CD14-positive monocyte (primary cell): ENCODE measurements at regions not wholly inside any gene's neighbourhood (a gene's known extent, or its start where the extent isn't known, plus 50 kb on each side); places are given as distances from the start of the nearest gene placed in this dataset.

Source experiments
- DNase-seq, 3 donors: peaks; one replicate each; pipeline ENCODE4 v3.0.0-alpha.2; 2011 to 2022
- H2AFZ ChIP-seq: 2 replicates; pipeline ENCODE4 v1.6.0; 2012; ENCODE audit warnings: mild to moderate bottlenecking, low read depth, low read length, inconsistent platforms; ENCODE audit not compliant: insufficient read depth, poor library complexity, severe bottlenecking
- H3K27ac ChIP-seq, 2 donors: 1 replicate in 1 of 2; 2 replicates in 1 of 2; pipeline ENCODE4 v1.5.1; 2012 to 2013; ENCODE audit warnings: low read length in 2 of 2, control low read depth in 1 of 2, inconsistent platforms in 1 of 2, low read depth in 1 of 2, mild to moderate bottlenecking in 1 of 2
- H3K27me3 ChIP-seq, 2 donors: one replicate each; pipeline versions ENCODE4 v1.6.0 to v1.6.1; 2011 to 2013; ENCODE audit warnings: low read length in 2 of 2; ENCODE audit not compliant: control insufficient read depth in 2 of 2, insufficient read depth in 2 of 2
- H3K36me3 ChIP-seq, 2 donors: replicated peaks in 1 of 2; 1 replicate in 1 of 2; 2 replicates in 1 of 2; pipeline versions ENCODE4 v1.5.1 to v1.6.1; 2012 to 2013; ENCODE audit warnings: low read length in 2 of 2, control low read depth in 1 of 2, inconsistent platforms in 1 of 2, mild to moderate bottlenecking in 1 of 2; ENCODE audit not compliant: insufficient read depth in 2 of 2, control insufficient read depth in 1 of 2
- H3K4me1 ChIP-seq, 2 donors: 1 replicate in 1 of 2; 2 replicates in 1 of 2; pipeline versions ENCODE4 v1.5.1 to v1.6.1; 2012 to 2013; ENCODE audit warnings: low read length in 2 of 2, control low read depth in 1 of 2, inconsistent platforms in 1 of 2, mild to moderate bottlenecking in 1 of 2, moderate library complexity in 1 of 2; ENCODE audit not compliant: insufficient read depth in 2 of 2, control insufficient read depth in 1 of 2
- H3K4me2 ChIP-seq: replicated peaks from 2 replicates; pipeline ENCODE3; 2012; ENCODE audit warnings: low read length, moderate library complexity, mild to moderate bottlenecking; ENCODE audit not compliant: poor library complexity, severe bottlenecking; ENCODE audit errors: extremely low read depth
- H3K4me3 ChIP-seq, 3 experiments: fragments of 200-600 bp in 1 of 3; sonication (generic) in 1 of 3; replicated peaks in 1 of 3; 1 replicate in 2 of 3; 2 replicates in 1 of 3; pipeline ENCODE4 v1.5.1; 2011 to 2013; ENCODE audit warnings: low read length in 3 of 3, mild to moderate bottlenecking in 3 of 3, control low read depth in 2 of 3, low read depth in 2 of 3, inconsistent platforms in 1 of 3, moderate library complexity in 1 of 3
- H3K79me2 ChIP-seq: 2 replicates; pipeline ENCODE4 v1.6.0; 2012; ENCODE audit warnings: mild to moderate bottlenecking, control low read depth, inconsistent platforms, low read length, moderate library complexity; ENCODE audit not compliant: insufficient read depth
- H3K9ac ChIP-seq: 2 replicates; pipeline ENCODE4 v1.6.0; 2017; ENCODE audit warnings: low read length, mild to moderate bottlenecking; ENCODE audit not compliant: insufficient read depth, poor library complexity, severe bottlenecking
- H3K9me3 ChIP-seq, 2 donors: replicated peaks in 1 of 2; 1 replicate in 1 of 2; 2 replicates in 1 of 2; pipeline versions ENCODE4 v1.5.1 to v1.6.1; 2012 to 2013; ENCODE audit warnings: low read length in 2 of 2, control low read depth in 1 of 2; ENCODE audit not compliant: control insufficient read depth in 1 of 2, insufficient read depth in 1 of 2
- H4K20me1 ChIP-seq: 2 replicates; pipeline ENCODE4 v1.6.0; 2012; ENCODE audit warnings: mild to moderate bottlenecking, low read length, control low read depth, moderate library complexity; ENCODE audit not compliant: insufficient read depth
- H3K27ac Mint-ChIP-seq, 7 donors: one replicate each; pipeline ENCODE4 v1.8.0; 2020; ENCODE audit warnings: mild to moderate bottlenecking in 7 of 7, mixed read lengths in 7 of 7, moderate library complexity in 6 of 7, inconsistent platforms in 2 of 7
- H3K27me3 Mint-ChIP-seq, 3 donors: one replicate each; pipeline ENCODE4 v1.8.0; 2021 to 2022; ENCODE audit warnings: low read depth in 3 of 3, mild to moderate bottlenecking in 3 of 3, mixed read lengths in 3 of 3, moderate library complexity in 3 of 3, inconsistent platforms in 1 of 3
- H3K36me3 Mint-ChIP-seq, 2 donors: one replicate each; pipeline ENCODE4 v1.8.0; 2020; ENCODE audit warnings: mixed read lengths in 2 of 2, inconsistent platforms in 1 of 2, mild to moderate bottlenecking in 1 of 2
- H3K4me1 Mint-ChIP-seq: one replicate; pipeline ENCODE4 v1.8.0; 2020; ENCODE audit warnings: mild to moderate bottlenecking, mixed read lengths
- H3K4me3 Mint-ChIP-seq, 2 donors: one replicate each; pipeline ENCODE4 v1.8.0; 2020; ENCODE audit warnings: mild to moderate bottlenecking in 2 of 2, mixed read lengths in 2 of 2, moderate library complexity in 1 of 2
- H3K9me3 Mint-ChIP-seq, 7 donors: one replicate each; pipeline ENCODE4 v1.8.0; 2020 to 2022; ENCODE audit warnings: mixed read lengths in 7 of 7, mild to moderate bottlenecking in 6 of 7, moderate library complexity in 6 of 7, inconsistent platforms in 2 of 7
- CTCF ChIP-seq: fragments of 200-600 bp; IDR thresholded peaks from one replicate; pipeline ENCODE4 v1.8.0; 2022; ENCODE audit warnings: antibody characterized with exemption, mild to moderate bottlenecking
- WGBS: methylation state at CpG from one replicate; pipeline ENCODE4 v1.1.5; 2013; ENCODE audit warnings: missing lambda C conversion rate; ENCODE audit not compliant: insufficient coverage; 5-methylcytosine and 5-hydroxymethylcytosine counted together
- intact Hi-C, 2 donors: fragments of 100-400 bp; cut with micrococcal nuclease; formaldehyde crosslinking; loops; one replicate each; pipeline versions ENCODE4 v1.15.0 to v1.15.1; 2023

DNA sequence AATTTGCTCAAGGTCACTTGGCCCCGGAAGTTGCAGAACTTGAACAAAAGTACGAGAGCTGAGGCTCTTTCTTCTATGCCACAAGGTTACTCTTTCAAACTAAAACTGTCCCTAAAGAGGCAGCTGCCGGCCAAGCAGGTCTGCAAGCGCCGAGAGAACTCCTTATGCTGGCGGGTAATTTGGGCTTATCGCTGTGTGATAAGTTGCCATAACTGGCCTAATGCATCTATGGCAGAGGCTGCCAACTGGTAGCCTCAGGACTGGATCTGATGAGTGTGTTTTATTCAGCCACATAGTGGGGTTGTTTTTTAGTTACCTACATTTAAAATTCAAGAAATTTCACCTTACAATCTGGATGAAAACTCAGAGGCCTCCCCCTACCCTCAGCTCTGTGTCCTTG lies 68.1 kb upstream of the SPOCK1 start:
- intact Hi-C loops = no loop called here
- no peak overlapping the region for H3K4me3 Mint-ChIP-seq
- no peak overlapping the region for H2AFZ ChIP-seq
- peaks cover 0 to 3% (median 0%) of the 10 kb centered on the region in 7 donors for H3K9me3 Mint-ChIP-seq
- H3K4me2 ChIP-seq = no peak overlapping the region
- H3K36me3 Mint-ChIP-seq = peaks cover 3 to 7% of the 10 kb centered on the region in 2 donors
- peaks cover 57% of the 10 kb centered on the region for H3K4me1 Mint-ChIP-seq
- H4K20me1 ChIP-seq = no peaks in the 10 kb centered on the region
- WGBS = 90% methylated on average over 2 of the region's 7 CpGs
- no peaks in the 10 kb centered on the region for H3K9me3 ChIP-seq
- DNase-seq = no peak
- H3K27me3 ChIP-seq = no peaks in the 10 kb centered on the region
- no peaks in the 10 kb centered on the region for H3K79me2 ChIP-seq
- H3K27ac Mint-ChIP-seq = peak overlapping the region in 1 of 7 donors; percentile 55
- no peak overlapping the region for H3K27ac ChIP-seq
- H3K27me3 Mint-ChIP-seq = peaks cover 4 to 10% (median 7%) of the 10 kb centered on the region in 3 donors
- peaks cover 42 to 54% of the 10 kb centered on the region in 2 donors for H3K4me1 ChIP-seq
- TF ChIP-seq CTCF = no peak
- H3K36me3 ChIP-seq = no peaks in the 10 kb centered on the region
- H3K9ac ChIP-seq = no peak overlapping the region
- H3K4me3 ChIP-seq = no peak overlapping the region

- Histone ChIP-seq H4K20me1 (no peaks in the 10 kb centered on the region), H3K79me2 (no peaks in the 10 kb centered on the region), H3K27me3 (no peaks in the 10 kb centered on the region), H3K4me2 (no peak overlapping the region), H3K9me3 (no peaks in the 10 kb centered on the region), H3K9ac (no peak overlapping the region), H3K27ac (no peak overlapping the region), H2AFZ (no peak overlapping the region), H3K4me1 (peaks cover 43 to 57% of the 10 kb centered on the region in 2 donors), H3K36me3 (no peaks in the 10 kb centered on the region), H3K4me3 (no peak overlapping the region)
- Mint-ChIP-seq H3K27ac (no peak overlapping the region), H3K9me3 (peaks cover 0 to 3% (median 0%) of the 10 kb centered on the region in 7 donors), H3K27me3 (peaks cover 4 to 8% (median 7%) of the 10 kb centered on the region in 3 donors), H3K4me1 (peaks cover 61% of the 10 kb centered on the region), H3K4me3 (no peak overlapping the region), H3K36me3 (peaks cover 3 to 7% of the 10 kb centered on the region in 2 donors)
- no peak for TF ChIP-seq CTCF
- DNase-seq = no peak
- intact Hi-C loops = no loop called here
- 15% methylated on average over 4 of the region's 6 CpGs for WGBS
Measured at GRCh38 chr5:137566780-137567179, 67.7 kb upstream of the SPOCK1 start.
